Gastrocnemius medialis (tissue), 4 donors: ENCODE measurements at regions not wholly inside any gene's neighbourhood (a gene's known extent, or its start where the extent isn't known, plus 50 kb on each side); places are given as distances from the start of the nearest gene placed in this dataset.

ENCODE experiments used
- POLR2A ChIP-seq, 2 donors: fragments of 450-650 bp; IDR thresholded peaks; one replicate each; pipeline ENCODE4 v1.6.1; 2017; ENCODE audit warnings: antibody characterized with exemption in 2 of 2, mild to moderate bottlenecking in 2 of 2, moderate library complexity in 2 of 2
- TF ChIP-seq, protein P1 (sequence below), 5 experiments: fragments of 450-650 bp in 3 of 5; fragments of 200-600 bp in 2 of 5; sonication (generic) in 2 of 5; IDR thresholded peaks in 4 of 5; conservative IDR thresholded peaks in 1 of 5; 1 replicate in 4 of 5; 2 replicates in 1 of 5; pipeline ENCODE4 v1.5.1; 2016 to 2019; ENCODE audit warnings: antibody characterized with exemption in 5 of 5, mild to moderate bottlenecking in 3 of 5, moderate library complexity in 3 of 5

GRCh38 chr17:77392376-77393273 lies 251.9 kb downstream of the SEC14L1 start:
- TF ChIP-seq POLR2A (IDR thresholded peaks at IDR 0.05) = no peak
- TF ChIP-seq, protein P1, sequence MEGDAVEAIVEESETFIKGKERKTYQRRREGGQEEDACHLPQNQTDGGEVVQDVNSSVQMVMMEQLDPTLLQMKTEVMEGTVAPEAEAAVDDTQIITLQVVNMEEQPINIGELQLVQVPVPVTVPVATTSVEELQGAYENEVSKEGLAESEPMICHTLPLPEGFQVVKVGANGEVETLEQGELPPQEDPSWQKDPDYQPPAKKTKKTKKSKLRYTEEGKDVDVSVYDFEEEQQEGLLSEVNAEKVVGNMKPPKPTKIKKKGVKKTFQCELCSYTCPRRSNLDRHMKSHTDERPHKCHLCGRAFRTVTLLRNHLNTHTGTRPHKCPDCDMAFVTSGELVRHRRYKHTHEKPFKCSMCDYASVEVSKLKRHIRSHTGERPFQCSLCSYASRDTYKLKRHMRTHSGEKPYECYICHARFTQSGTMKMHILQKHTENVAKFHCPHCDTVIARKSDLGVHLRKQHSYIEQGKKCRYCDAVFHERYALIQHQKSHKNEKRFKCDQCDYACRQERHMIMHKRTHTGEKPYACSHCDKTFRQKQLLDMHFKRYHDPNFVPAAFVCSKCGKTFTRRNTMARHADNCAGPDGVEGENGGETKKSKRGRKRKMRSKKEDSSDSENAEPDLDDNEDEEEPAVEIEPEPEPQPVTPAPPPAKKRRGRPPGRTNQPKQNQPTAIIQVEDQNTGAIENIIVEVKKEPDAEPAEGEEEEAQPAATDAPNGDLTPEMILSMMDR (IDR thresholded peaks at IDR 0.05 in 4 of 5, conservative IDR thresholded peaks at IDR 0.05 in 1 of 5) = no peak
